GM12864 (cell line): ENCODE measurements at regions not wholly inside any gene's neighbourhood (a gene's known extent, or its start where the extent isn't known, plus 50 kb on each side); places are given as distances from the start of the nearest gene placed in this dataset.

Source experiments
- DNase-seq: peaks from one replicate; pipeline ENCODE4 v3.0.0-alpha.2; 2011; ENCODE audit warnings: low read depth
- H3K4me3 ChIP-seq: 2 replicates; pipeline ENCODE4 v1.5.1; 2011; ENCODE audit warnings: mild to moderate bottlenecking, low read depth, low read length, control low read depth
- TF ChIP-seq, protein P1 (sequence below): IDR thresholded peaks from 2 replicates; pipeline ENCODE4 v1.5.1; 2011; ENCODE audit warnings: low read depth, mild to moderate bottlenecking, moderate library complexity, low read length, control low read depth, inconsistent platforms; ENCODE audit errors: missing control alignments

DNA sequence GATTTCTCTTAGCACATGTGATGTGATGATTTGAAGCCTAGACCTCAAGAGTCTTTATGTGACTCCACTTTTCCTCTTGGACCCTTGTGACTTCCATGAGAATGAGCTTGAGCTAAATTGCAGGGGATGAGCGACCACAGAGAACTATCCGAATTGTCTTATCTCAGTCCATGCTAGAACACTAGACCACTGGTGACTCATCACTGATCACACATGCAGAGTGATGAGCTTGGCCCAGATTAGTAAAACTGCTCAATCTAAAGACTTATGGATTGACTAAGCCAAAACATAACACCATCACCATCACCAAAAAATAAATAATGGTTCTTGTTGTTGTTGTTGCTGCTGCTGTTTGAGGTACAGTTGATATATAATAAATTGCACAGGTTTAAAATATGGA is 114.1 kb upstream of the CFAP20DC start:
- H3K4me3 ChIP-seq = no peak overlapping the region
- no peak for DNase-seq
- TF ChIP-seq, protein P1, sequence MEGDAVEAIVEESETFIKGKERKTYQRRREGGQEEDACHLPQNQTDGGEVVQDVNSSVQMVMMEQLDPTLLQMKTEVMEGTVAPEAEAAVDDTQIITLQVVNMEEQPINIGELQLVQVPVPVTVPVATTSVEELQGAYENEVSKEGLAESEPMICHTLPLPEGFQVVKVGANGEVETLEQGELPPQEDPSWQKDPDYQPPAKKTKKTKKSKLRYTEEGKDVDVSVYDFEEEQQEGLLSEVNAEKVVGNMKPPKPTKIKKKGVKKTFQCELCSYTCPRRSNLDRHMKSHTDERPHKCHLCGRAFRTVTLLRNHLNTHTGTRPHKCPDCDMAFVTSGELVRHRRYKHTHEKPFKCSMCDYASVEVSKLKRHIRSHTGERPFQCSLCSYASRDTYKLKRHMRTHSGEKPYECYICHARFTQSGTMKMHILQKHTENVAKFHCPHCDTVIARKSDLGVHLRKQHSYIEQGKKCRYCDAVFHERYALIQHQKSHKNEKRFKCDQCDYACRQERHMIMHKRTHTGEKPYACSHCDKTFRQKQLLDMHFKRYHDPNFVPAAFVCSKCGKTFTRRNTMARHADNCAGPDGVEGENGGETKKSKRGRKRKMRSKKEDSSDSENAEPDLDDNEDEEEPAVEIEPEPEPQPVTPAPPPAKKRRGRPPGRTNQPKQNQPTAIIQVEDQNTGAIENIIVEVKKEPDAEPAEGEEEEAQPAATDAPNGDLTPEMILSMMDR = no peak

GRCh38 chr3:59161048-59161447 is 111.2 kb upstream of the CFAP20DC start:
- TF ChIP-seq, protein P1 = no peak
- no peak for DNase-seq
- H3K4me3 ChIP-seq = no peak overlapping the region

DNA sequence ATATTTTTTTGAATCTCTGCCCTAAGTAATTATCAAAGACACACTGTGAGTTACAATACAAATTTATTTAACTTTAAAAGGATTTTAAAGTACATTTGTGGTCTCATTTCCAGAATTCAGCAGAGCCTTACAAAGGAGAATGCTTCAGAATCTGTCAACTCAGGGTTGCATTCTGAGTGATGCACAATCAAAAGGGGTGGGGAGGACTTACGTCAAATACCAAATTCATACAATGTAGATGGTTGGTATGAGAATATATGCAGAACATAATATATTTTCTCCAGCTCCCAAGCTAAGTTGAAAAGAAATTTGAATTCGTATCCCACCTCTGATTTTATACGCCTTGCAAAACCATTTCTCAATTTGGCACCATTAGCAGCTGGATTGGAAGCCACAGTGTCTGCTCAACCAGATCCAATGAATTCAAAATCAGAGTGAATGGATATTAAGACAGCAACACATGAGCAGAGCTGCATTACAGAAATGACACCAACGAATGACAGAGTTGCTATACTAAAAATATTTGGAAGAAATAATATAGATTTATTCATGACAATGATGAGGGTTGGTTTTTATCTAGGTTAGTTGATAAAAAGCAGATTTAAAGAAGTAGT is 110.4 kb upstream of the CFAP20DC start:
- TF ChIP-seq, protein P1 = no peak
- H3K4me3 ChIP-seq = no peak overlapping the region
- DNase-seq = no peak

DNA sequence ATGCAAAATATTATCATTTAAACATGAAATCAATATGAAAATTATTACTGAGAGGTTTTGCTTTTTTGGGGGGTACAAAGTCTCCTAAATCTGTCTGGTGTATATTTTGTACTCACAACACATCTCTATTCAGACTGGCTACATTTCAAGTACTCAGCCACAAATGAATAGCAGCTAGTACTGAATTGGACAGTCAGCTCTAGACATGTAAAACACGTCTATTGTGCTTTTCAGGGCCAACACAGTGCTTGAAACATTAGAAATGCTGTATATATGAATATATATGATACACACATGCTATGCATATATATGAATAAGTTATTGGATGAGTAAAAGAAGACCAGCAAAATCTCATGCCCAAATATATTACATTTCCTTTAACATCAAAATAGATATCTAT is 103.8 kb upstream of the CFAP20DC start:
- DNase-seq = no peak
- no peak overlapping the region for H3K4me3 ChIP-seq
- TF ChIP-seq, protein P1 = no peak

DNA sequence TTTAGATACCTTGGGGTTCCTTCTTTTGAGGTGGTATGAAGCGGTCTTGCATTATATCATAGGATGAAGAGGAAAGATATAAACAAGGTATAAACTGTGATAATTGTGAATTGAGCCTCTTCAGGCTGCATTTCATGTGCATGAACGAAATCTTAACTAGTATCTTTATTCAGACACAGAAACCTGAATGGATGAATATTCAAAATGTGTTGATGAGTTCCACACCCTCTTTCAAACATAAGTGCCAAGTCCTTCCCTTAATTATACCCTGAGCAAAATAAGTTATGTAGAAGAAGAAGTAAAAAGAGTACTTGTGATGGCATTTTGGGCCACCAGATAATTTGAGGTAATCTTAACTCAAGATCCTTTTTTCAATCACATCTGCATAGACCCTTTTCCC is 103.1 kb upstream of the CFAP20DC start:
- TF ChIP-seq, protein P1 = no peak
- DNase-seq = no peak
- no peak overlapping the region for H3K4me3 ChIP-seq

- TF ChIP-seq, protein P1 = no peak
- DNase-seq = no peak
- no peak overlapping the region for H3K4me3 ChIP-seq
Observed at GRCh38 chr3:59150039-59150438, 100.2 kb upstream of the CFAP20DC start.

GRCh38 chr3:59149166-59149565 is 99.3 kb upstream of the CFAP20DC start:
- no peak for DNase-seq
- TF ChIP-seq, protein P1 = no peak
- H3K4me3 ChIP-seq = no peak overlapping the region
